ENCODE measurements at regions not wholly inside any gene's neighbourhood (a gene's known extent, or its start where the extent isn't known, plus 50 kb on each side); places are given as distances from the start of the nearest gene placed in this dataset.
"Not testable (repeated sequence)": the region's sequence is repeated elsewhere in the genome, so short reads cannot be mapped to it uniquely, and the experiment has no call there.

DNA sequence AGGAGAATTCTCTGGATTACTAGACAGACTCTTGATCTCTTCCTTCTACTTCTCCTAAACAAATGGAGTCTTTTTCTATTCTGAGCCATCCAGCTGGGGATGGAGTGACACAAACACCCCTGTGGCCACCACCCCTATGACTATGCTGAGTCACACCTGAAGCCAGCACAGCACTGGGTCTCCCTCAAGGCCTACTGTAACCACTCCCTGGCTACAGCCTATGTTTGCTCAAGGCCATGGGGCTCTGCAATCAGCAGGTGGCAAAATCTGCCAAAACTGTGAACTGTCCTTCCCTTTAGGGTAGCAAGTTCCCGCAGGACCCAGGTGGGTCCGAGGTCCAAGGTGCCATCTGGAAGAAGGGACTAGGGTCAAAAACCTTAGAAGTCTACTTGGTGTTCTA lies 132.3 kb downstream of the TINAG start:
- no peak for DNase-seq

DNA sequence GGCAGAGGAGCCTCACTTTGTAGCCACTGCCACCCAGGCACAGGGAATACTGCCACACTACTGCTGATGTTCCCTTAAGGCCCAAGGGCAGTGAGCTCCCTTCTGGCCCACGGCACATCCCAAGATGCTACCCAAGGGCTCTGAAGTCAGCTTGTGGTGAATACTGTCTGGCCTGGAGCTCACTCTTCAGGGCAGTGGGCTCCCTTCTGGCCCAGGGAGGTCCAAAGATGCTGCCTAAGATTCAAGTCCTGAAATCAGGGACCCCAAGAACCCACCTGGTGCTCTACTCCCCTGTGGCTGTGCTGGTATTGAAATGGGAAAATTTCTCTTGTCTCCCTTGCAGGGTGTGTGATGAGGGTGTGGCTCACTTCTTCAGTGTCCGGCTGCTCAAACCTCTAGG lies 132.8 kb downstream of the TINAG start:
- no peak for DNase-seq

DNA sequence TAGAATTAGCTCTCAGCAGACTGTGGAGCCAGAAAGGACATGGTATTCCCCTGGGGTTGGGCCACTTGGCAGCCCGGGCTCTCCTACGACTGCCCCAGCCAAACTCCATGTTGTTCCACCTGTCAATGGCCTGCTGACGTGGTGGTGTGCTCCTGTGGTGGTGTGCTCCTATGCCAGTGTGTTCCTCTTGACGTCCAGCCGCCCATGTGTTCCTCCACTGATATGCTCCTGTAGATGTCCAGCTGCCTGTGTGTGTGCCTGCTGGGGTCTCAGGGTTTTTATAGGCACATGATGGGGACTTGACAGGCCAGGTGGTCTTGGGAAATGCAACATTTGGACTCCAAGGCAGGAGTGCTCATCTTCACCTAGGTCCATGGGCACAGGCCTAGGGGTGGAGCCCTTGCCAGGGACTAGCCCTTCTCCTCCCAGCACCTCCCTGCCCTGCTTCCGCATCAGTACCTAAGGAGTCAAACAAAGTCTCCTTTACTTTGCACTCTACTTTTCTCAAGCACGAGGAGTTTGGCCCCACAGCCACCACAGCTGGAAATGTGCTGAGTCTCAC lies 133.5 kb downstream of the TINAG start:
- no peak for DNase-seq

DNA sequence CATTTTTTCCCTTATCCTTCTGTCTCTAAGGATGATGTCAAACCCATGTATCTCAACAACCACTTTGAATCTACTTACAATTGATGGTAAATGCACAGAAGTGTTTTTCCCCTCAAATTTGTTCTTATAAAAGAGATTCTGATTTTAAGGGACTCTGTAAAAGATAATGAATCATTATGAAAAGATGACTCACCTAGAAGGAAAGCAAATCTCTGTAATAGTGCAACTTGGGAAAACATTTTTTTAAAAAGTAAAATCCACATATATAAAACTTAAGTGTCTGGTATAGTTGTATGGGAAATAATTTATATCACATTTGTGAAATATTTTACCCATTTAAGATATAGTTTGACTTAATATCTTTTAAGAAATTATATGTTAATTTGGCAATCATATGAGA lies 137.0 kb downstream of the TINAG start:
- no peak for DNase-seq

DNA sequence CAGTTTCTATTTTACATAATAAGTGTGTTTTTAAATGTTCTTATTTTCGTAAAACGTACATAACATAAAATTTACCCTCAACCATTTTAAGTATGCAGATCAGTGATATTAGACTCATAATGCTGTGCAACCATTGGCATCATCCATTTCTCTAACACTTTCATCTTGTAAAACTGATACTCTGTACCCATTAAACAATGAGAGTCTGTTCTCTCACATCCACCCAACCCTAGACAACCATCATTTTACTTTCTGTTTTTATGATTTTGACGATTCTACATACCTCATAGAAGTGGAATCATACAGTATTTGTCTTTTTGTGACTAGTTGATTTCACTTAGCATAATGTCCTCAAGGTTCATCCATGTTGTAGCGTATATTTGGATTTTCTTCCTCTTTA lies 140.4 kb downstream of the TINAG start:
- DNase-seq = no peak

DNA sequence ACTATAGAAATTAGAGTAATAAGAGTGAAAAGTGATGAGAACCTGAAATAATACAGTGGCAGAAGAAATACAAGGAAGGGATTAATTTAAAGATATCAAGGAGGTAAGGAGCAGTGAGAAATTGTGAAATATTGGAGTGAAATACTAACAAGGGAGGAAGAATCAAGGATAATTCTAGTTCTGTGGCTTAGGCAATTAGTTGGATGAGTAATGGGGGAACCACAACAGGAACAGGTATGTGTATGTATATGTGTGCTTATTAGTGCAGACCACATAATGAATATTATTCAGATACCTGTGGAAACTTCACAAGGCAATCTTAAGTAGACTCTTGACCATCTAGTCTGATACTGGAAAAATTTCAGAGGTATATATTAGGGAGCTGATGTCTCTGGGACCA lies 143.3 kb downstream of the TINAG start:
- DNase-seq = no peak

DNA sequence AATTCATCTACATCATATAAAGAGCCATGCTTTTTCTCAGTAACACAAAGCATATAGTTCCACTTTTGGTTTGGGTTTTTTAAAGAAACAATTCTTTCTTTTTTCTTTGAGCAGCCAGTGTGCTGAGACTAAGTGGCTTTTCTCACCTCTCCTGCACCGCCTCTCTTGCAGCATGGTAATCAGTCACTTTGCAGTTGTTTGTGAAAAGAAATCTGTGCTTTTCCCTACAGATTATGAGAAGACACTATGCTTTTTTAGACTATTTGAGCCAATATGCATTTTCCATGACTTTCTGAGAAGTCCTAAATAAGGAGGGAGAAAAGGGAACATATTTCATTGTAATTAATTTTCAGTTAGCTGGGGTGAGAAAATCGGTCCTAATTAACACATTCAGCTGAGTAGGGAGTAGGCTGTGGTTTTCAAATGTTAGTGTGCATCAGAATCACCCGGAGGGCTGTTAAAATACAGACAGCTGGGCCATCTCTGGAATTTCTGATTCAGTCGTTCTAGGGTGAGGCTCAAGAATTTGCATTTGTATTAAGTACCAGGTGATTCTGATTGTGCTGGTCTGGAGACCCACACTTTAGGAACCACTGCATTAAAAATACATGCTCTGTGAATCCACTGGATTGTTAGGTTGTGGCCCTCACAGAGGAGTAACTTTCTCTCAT lies 155.2 kb downstream of the TINAG start:
- no peak for DNase-seq

DNA sequence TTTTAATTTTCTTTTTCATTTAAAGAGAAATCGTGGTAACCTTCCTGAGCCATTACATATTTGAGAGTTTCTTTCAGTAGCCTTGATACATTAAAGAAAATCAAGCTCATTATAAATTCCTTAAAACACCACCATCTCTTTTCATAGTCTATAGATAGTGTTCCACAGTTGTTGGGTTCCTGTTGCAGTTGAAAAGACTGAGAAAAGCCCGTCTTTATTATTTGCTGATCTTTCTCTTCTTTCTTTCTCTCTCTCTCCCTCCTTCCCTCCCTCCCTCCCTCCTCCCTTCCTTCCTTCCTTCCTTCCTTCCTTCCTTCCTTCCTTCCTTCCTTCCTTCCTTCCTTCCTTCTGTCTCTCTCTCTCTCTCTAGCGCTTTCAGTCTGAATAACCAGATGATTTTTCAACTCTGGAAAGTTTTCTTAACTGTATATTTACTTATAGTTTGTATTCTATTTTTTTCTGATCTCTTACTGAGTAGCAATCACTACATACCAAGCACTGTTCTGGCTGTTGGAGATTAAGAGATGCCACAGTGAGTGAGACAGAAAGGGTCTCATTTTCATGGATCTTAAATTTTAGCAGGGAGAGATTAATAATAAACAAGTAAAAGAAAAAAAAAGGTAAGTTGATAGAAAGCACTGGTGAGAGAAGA lies 157.5 kb downstream of the TINAG start:
- DNase-seq = no peak

DNA sequence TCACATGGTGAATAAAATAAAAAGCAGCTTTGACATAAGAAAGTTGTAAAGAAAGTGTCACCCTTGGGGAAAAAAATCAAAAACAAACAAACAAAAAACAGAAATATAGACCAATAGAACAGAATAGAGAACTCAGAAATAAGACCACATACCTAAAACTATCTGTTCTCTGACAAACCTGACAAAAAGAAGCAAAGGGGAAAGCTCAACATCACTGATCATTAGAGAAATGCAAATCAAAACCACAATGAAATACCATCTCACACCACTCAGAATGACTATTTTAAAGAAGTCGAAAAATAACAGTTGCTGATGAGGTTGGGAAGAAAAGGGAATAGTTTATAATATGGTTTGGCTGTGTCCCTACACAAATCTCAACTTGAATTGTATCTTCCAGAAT lies 159.1 kb downstream of the TINAG start:
- DNase-seq = no peak

DNA sequence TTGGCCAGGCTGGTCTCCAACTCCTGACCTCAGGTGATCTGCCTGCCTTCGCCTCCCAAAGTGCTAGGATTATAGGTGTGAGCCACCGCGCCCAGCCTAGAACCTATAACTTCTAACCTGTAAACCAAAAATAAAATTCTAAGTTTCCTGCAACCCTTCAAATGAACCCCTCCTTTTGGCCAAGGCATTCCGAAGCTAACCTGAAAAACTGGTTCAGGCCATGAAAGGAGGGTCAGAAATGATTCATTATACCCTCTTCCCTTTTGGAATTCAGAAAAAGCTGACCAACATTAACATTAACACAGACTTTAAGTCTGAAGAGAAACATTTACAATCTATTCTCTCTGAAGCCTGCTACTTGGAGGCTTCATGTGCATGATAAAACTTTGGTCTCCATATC lies 165.1 kb downstream of the TINAG start:
- DNase-seq = no peak

DNA sequence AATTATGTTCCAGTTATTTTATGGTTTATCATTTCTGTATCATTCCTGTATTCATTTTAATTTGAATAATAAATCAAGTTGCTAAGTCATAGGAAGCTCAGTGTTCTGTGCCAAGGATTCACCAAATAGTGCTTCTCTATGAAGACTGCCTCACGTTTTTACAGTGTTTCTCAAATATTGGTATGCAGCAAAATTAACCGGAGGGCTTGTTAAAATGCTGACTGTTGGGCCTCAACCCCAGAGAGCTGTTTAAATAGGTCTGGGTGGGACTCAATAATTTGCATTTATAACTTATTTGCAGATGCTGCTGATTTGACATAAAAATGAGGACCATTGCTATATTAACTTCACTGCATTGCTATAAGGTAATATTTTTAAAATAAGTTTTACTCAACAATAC lies 166.7 kb downstream of the TINAG start:
- no peak for DNase-seq

DNA sequence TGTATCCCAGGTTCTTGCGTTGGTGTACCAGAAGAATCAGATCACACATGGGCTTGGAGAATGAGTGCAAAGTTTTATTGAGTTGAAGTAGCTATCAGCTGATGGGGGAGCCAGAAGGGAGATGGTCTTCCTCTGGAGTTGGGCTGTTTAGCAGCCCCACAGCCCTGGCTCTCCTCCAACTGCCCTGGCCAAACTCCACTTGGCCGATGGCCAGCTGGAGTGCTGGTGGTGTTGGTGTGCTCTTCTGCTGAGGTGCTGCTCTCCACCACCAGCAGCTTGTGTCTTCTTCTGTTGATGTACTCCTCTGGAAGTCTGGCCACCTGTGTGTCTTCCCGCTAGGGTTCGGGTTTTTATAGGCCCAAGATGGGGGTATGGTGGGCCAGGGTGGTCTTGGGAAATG lies 172.8 kb downstream of the TINAG start:
- no peak for DNase-seq

DNA sequence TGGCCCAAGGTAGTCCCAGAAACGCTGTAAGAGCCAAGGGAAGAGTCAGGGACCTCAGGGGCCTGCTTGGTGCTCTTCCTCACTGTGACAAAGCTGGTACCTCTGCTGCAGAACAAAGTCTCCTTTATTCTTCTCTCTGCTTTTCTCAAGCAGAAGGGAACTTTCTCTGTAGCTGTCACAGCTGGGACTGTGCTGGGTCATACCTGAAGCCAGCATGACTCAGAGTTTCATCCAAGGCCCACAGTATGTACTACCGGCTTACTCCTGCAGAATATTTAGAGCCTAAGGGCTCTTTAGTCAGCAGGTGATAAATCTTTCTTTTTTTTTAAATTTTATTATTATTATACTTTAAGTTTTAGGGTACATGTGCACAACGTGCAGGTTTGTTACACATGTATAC lies 183.2 kb downstream of the TINAG start:
- no peak for DNase-seq

DNA sequence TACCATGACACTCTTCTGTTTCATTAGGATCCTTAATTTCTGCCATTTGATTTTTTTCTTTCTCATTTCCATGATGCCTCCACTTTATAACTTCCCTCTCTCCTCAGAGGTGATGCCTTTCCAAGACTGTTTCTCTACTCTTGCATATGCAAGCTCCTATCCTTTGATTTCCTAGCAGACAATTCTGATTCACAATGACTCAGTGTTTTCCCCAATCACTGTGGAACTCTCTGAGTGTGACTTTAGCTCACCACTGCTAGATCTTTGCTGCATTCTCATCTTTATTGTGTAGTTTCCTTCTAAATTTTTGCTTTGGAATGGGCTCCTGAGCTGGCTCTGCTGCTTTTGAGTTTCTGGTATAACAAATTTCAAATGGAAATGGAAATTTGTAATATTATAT lies 184.9 kb downstream of the TINAG start:
- DNase-seq = no peak

DNA sequence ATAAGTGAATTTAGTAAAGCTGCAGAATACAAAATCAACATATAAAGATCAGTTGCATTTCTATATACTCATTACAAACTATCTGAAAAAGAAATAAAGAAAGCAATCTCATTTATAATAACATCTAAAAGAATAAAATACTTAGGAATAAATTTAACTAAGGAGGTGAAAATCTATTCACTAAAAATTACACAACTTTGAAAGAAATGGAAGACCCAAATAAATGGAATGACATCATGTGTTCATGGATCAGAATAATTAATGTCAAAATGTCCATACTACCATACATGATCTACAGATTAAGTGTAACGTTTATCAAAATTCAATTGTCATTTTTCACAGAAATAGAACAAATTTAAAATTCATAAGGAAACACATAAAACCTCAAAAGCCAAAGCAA lies 194.9 kb downstream of the TINAG start:
- no peak for DNase-seq

DNA sequence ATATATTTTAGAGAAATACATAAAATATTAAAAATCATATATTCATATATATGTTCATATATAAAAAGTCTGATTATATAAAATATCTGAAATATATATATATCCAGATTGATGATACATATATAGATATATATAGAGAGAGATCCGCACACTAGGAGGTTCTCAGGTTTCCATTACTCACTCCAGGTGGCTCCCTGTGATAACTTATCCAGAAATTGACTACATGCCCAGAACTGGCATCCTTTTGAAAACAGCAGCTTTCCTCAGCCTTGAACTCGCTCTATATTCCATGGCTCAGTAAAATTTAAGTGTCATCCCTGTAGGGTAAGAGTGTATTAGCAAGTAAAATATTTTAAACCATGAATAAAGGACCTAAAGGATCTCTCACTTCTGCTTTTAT lies 206.8 kb downstream of the TINAG start:
- DNase-seq = no peak

DNA sequence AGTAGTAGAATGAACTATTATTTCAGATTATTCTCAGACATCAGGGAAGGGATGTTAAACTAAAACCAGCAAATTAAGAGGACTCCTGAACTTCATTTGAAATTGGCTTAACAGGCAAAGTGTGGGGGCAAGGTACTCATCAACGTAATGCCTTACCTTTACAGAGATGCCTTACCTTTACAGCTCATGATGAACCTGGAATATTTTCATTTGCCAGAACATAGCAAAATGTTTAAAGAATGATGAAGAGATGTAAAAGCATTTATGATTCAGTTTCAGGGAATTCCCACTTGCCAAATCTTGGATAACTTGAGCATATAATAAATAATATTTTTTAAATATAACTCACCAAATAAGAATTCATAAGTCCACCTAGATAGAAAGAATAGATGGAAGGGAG lies 207.5 kb downstream of the TINAG start:
- no peak for DNase-seq

DNA sequence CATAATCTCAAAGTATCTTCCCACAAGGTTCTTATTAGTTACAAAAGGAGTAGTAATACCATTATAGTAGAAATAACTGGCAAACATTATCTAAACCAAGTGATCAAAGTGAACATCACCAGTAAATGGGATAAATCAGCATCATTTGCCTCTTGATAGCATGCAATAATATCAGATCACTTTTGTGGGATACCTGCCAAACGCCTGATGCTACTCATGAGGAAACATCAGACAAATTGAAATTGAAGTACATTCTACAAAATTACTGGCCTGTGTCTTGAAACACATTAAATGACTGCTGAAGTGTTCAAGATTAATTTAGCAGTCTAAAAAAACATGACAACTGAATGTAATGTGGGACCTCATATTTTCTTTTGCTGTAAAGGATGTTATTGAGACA lies 208.1 kb downstream of the TINAG start:
- DNase-seq = no peak

DNA sequence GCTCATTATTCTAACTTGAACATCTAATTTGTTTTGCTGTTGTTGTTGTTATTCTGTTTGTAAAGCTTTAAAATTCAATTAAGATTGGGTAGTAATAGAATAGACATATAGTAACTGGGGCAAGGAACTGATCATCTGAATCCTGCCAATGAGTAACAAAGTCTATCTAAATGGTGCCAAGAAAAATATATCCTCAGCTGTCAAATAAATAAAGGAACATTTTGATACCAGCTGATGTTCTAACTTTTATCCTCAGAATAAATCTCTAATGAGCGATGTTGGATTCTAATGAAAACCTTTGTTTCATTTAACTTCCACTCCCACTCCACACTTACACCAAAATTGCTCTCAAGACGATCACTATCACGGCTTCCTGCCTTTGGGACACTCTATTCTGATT lies 210.9 kb downstream of the TINAG start:
- DNase-seq = no peak

DNA sequence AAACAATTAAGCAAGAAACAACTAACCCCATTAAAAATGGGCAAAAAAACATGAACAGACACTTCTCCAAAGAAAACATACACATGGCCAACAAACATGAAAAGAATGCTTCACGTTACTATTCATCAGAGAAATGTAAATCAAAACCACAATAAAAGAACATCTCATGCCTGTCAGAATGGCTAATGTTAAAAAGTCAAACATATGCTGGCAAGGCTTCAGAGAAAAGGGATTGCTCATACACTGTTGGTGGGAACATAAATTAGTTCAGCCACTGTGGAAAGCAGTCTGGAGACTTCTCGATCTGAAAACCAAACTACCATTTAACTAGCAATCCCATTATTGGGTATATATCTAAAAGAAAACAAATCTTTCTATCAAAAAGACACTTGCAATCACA lies 217.5 kb downstream of the TINAG start:
- DNase-seq = no peak

DNA sequence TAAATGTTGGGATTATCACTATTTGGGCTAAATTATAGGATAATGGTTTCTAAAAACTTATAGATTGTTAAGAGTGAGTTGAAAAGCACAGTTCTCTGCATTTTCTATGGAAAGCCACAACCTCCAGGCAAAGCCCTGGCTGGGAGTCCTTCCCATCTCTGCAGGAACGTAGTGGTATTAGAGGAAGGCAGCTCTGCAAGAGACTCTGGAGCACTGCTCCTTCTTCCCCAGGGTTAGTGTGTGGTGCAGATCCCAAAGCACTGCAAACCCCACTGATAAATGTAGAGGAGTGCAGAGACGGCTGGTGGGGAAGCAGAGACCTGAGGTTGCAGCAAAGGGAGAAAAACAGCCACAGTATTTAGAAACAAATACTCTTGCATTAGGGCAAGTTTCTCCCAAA lies 225.3 kb downstream of the TINAG start:
- no peak for DNase-seq

DNA sequence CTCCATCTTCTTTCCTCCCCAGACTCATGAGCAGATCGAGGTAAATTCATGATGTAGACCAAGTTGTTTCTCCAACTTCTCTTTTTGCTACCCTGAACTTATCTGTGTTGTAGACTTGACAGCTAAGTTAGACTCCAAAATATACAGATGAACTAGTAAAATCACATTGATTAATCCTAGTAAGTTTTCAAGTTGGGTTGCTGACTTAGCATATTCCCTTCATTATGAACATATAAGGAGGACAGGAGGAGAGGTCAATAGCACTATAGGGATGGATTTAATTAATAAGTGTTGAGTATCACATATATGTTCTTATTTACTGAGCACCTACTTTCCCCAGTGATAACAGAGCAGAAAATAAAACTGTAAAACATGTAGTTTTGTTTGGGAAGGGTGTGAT lies 227.3 kb downstream of the TINAG start:
- no peak for DNase-seq

DNA sequence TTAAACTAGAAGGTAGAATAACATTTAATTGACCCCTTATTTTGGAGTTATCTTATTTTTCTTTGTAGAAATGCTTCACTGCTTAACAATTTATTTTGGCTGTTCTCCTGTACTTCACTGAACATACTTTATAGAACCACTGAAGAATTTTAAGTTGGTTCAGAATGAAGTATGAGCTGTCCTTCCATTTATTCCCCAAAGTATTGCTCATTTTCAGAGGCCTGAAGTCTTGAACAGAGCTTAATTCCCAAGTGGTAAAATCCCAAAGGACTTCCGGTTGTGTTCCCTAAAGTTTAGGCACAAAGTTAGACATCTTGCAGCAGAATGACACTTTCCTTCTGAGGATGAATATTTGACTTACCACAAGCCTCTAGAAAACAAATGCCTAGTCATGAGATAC lies 233.3 kb downstream of the TINAG start:
- DNase-seq = no peak

DNA sequence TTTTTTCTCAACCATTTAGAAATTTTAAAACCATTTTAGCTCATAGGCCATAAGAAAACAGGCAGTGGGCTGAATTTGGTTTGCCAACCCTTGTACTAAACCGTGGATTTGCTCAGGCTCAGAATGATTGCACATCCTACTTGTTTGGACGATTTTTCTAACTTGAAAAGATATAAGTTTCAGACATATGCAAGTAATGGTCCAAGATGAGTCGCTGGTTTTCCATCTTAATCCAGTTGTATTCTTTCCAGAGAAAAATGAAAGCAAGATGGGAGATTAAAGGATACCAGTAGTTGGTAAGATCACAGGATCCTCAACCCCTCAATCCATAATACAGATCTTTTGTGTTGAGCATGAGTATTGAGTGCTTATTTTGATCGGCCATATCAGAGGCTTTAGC lies 250.9 kb downstream of the TINAG start:
- DNase-seq = no peak

DNA sequence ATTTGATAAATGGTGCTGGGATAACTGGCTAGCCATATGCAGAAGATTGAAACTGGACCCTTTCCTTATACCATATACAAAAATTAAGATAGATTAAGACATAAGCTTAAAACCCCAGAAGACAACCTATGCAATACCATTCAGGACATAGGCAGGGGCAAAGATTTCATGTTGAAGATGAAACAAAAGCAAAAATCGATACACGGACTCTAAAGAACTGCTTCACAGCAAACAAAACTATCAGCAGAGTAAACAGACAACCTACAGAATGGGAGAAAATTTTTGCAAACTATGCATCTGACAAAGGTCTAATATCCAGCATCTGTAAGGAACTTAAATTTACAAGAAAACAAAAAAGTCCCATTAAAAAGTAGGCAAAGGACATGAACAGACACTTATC lies 255.9 kb downstream of the TINAG start:
- not testable (repeated sequence) for DNase-seq
